Skin epidermis (tissue), 12 donors: ENCODE measurements at regions not wholly inside any gene's neighbourhood (a gene's known extent, or its start where the extent isn't known, plus 50 kb on each side); places are given as distances from the start of the nearest gene placed in this dataset.
"Not testable (repeated sequence)": the region's sequence is repeated elsewhere in the genome, so short reads cannot be mapped to it uniquely, and the experiment has no call there.

Experiments used
- H3K27ac ChIP-seq, 21 experiments: fragments of 200-600 bp; sonication (generic) in 11 of 21; one replicate each; pipeline ENCODE4 v1.5.0; 2020; ENCODE audit warnings: mild to moderate bottlenecking in 3 of 21, inconsistent platforms in 2 of 21, moderate library complexity in 2 of 21
- H3K4me3 ChIP-seq, 7 experiments: fragments of 200-600 bp; sonication (generic) in 2 of 7; one replicate each; pipeline ENCODE4 v1.5.0; 2020; ENCODE audit warnings: inconsistent platforms in 2 of 7, mild to moderate bottlenecking in 2 of 7, moderate library complexity in 1 of 7

DNA sequence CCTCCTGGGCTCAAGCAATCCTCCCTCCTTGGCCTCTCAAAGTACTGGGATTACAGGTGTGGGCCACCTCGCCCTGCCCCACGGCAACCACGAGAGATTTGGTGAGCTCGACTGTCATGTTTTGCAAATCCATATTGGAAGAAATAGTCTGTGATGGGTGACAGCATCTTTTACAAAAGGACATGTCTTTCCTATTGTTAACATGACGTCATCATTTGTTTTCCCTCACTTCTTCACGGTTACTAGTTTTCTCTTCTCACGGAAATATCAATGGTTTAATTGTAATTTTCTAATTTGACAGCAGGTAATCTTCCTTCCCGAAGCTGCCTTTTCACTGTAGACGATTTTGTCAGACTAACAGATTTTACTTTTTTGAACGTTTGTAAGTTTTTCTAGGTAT, 110.8 kb upstream of the GREM2 start:
- Histone ChIP-seq H3K27ac (no peak overlapping the region), H3K4me3 (no peak overlapping the region)

DNA sequence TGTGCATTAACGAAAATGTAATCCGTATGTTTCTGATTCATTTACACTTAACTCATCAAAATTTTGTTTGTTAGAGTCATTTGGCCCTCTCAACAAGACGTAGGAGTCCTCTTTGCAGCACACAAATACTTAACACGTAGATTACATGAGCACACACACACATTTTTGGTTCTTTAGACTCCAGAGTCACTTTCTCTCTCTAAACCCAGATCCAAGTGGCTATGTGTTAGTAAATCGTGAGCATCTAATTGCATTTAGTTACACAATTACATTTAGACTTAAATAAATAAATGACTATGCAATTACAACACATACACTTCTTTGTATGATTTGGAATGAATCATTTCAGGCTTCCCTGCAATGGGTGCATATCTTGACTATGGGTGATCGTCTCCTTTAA, 109.0 kb upstream of the GREM2 start:
- peak overlapping the region in 4 of 21 experiments; percentile 3 to 73 (median 45) for H3K27ac ChIP-seq
- no peak overlapping the region for H3K4me3 ChIP-seq

DNA sequence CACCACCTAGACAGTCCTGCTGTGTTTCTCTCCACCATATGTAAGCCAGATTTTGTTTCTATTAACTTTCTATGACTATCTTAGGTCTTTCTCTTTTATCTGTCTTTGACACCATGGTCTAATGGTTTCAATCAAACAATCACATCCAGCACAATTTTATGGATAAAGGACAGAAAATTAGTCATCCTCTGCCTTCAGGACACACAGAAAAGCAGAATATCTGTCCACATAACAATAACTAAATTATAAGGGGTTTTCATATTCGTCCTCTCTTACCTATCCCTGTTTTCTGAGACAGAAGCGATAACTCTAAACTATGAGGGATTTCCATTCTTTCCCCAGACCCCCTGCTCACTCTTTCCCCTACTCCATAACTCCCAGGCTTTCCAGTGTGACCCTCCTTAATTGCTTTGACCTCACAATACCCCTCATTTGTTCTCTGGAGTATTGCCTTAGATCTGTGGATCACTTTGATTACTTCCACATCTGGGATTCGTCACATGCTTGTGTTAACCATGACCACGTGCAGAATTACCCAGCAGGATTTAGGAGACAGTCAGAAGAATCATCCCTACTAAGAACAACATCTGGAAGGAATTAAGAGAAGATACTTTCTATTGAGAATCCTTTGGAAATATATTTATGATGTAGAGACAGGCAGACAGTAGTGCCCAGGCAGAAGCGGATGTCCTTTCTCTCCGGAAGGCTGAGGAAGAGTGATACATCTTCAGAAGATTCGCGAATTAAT, 108.2 kb upstream of the GREM2 start:
- H3K27ac ChIP-seq, result peak overlapping the region in 5 of 21 experiments; percentile 3 to 73 (median 31)
- H3K4me3 ChIP-seq, result no peak overlapping the region

DNA sequence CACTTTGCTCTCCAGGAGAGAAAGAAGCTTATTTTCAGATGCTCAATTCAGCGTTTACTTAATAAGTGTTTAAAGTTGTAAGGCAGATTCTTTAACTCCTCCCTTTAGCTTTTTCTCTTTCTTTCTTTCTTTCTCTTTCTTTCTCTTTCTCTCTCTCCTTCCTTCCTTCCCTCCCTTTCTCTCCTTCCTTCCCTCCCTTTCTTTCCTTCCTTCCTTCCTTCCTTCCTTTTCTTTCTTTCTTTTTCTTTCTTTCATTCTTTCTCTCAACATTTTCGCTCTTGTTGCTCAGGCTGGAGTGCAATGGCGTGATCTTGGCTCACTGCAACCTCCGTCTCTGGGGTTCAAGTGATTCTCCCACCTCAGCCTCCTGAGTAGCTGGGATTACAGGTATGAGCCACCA, 104.6 kb upstream of the GREM2 start:
- not testable (repeated sequence) for H3K4me3 ChIP-seq, H3K27ac ChIP-seq

DNA sequence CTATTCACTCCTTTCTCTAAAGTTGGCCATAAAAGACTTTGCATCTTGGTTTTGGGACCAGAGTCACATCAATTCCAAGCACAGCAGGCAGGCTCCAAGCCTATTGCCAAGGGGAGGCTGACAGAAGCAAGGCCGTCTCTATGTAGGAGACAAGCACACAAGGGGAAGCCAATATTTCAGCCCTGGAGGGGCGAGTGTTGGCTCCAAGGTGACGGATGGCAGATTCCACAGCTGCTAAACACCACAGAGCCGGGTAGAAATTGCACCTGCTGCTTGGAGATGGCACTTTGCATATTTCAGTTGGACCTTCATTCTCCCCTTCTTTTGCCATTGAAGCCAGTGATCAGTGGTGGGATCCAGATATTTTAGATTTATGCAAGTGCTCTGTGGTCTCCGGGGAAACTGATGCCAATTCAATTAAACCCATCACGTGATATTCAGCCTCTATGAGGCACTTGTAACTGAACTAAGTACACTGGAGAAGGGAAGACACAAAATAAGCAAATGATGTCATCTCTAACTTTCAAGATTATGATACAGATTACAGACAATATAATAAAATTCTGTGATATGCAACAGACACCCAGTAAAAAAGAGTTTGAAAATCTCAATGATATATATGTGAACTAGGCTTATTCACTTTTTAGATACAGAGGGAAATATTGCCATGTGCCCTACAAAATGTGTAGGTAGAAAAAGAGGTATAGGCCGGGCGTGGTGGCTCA, 102.8 kb upstream of the GREM2 start:
- Histone ChIP-seq H3K4me3 (no peak overlapping the region), H3K27ac (no peak overlapping the region)

DNA sequence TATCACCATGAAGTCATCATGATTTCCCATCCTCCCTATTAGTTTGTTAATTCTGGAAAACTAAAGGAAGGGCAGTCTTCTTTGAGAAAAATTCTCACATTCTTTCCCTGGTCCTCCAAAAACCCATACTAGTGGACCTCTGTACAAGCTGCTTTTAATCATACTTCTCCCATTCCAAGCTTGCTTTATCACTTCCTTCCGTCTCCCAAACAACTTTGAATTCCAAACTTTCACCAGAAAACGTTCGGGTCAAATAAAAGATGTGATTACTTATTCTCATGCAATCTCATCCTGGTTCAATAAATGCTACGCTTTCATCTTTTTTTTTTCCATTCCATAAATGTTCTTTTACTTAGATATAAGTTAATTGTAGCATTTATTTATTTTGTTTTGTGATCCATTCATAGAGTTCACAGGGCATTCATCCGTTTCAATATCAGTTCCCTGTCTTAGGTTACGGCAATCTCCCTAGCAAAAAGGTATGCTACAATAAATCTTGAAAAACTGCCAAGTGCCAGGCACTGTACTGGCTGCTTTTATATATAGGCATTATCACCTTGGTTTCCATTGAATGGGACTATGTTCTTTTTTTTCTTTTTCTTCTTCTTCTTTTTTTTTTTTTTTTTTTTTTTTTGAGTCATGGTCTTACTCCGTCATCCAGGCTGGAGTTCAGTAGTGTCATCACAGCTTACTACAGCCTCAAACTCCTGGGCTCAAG, 100.2 kb upstream of the GREM2 start:
- peak overlapping the region in 1 of 21 experiments; percentile 31 for H3K27ac ChIP-seq
- no peak overlapping the region for H3K4me3 ChIP-seq

DNA sequence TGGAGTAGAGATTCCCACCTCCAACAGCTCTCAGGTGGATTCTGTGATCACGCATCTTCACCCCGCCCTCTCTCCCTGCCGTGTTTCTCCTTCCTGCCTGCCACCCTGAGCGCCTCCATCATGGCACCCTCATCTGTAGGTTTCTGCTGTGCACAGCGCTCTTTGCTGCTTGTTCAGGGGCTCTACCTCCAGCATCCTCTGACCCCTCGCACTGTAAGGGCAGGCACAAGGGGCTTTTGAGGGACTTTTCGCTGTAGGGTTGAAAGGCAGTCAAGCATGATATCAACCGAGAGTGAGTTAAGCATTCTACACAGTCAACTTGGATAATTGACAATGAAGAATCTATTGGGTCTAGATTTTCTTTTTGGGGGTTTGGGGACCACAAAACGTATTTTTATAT, 99.1 kb upstream of the GREM2 start:
- Histone ChIP-seq H3K4me3 (no peak overlapping the region), H3K27ac (no peak overlapping the region)

DNA sequence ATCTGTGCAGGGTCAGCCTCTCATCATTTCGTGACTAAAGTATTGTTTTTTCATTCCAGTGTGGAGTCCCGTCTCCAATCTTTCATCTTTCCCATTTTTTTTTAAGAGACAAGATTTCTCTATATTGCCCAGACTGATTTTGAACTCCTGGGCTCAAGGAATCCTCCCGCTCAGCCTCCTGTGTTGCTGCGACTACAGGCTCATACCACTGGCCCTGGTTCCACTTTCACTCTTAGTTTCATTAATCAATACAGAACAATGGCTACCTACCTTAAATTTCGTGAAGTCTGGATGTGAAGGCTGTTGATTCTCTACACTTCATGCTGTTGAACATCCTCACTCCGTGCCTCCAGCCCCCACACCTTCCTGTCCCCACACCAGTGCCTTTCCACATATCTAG, 97.7 kb upstream of the GREM2 start:
- Histone ChIP-seq H3K4me3 (no peak overlapping the region), H3K27ac (no peak overlapping the region)

DNA sequence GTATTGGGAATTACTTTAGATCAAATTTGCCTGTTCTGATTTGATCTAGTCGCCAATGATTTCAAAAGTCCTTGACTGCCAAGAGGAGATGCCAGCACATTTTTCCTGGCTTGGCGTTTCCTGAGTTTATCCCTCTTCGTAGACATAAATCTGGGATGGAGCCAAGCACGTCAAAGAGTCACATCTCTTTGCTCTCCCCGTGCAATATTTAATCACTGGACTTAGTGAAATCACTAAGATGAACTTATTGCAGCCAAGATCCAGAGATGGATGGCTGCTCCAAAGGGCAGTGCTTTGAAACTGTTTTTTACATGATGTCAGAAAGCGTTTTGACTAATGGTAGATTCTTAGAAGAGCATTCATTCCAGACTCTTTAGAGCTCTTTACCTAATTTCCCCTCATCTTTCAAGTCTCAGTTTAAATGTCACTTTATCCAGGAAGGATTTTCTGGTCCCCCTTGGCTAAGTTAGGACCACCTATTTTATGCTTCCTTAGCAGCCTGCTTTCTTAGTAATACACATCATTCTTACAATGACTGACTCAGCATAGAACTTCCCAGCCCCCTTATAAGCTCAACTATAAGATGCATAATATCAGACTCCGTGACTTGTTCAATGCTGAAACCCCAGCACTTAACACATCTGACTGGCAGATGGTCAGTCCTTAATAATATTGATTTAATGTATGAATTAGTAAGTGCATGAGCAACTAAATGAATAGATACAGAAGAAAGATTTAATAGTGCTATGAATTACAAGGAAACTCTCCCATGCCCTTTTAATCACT, 94.4 kb upstream of the GREM2 start:
- Histone ChIP-seq H3K27ac (no peak overlapping the region), H3K4me3 (no peak overlapping the region)

DNA sequence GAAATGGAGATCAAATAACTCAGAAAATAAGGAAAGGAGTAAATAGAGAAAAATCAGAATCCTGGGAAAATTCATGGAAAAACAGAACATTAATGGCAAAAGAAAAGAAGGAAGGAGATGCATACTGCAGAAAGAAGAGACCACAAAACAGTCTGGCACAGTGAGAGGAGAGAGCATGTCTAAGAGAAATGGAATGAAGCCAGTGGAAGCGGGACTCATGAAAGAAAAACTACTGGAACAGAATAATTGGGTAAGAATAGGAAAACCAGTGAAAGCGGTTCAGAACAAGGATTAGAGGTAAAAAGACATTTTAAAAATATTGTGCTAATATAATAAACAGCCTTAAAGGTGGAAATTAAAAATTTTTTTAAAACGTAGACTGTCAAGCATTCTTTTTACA, 93.6 kb upstream of the GREM2 start:
- H3K27ac ChIP-seq, result no peak overlapping the region
- H3K4me3 ChIP-seq, result no peak overlapping the region

DNA sequence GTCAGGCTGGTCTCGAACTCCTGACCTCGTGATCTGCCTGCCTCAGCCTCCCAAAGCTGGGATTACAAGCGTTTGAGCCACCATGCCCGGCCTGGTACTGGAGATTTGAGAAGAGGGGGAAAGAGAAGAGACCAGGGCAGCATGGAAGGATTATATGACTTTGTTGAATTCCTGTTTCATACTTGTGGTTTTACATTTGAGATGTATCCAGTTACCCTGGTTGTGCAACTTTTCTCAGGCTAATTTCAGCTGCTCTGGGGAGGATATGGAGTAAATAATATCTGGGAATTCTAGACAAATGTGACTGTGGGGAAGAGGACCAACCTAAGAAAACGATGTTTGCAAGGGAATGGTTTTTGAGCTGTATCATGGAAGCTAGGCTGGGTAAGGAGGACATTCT, 89.5 kb upstream of the GREM2 start:
- Histone ChIP-seq H3K4me3 (no peak overlapping the region), H3K27ac (peak overlapping the region in 1 of 21 experiments; percentile 20)

DNA sequence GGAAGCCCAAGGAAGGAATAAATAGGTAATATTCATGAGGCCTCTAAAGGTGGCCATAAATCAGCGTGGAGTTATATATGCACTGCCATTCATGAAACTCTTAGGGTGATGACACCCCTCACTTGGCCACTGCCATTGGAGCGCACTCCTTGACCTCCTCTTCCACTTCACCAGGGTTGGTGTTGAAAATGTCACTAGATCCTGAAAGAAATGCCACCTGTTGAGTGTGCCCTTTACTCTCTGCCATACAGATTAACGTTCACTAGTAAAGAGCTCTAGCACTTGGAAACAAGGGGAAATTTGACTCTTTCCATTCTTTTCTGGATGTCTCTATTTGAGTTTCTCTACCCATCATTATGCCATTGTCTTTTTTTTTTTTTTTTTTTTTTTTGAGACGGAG, 83.5 kb upstream of the GREM2 start:
- no peak overlapping the region for H3K27ac ChIP-seq

DNA sequence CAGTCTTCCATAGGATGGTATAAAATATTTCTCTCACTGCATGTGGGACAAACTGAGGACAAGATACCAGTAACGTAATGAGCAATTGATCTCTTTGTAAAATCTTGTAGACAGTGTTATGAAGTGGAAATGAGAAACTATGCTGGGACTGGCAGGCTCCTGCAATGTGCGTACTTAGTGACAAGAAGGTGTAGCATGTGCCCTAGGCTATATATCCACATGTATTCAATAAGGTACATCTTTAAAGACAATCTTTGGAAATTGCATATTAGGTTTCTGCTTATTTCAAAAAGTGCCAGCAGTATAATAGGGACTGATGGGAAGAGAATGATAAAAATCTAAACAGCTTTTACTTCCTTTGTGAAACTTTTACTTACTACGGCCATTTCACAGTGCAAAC, 81.9 kb upstream of the GREM2 start:
- H3K27ac ChIP-seq, result no peak overlapping the region
- H3K4me3 ChIP-seq, result no peak overlapping the region

More for the DNA sequence above, 83.5 kb upstream of the GREM2 start:
- H3K4me3 ChIP-seq, result no peak overlapping the region

DNA sequence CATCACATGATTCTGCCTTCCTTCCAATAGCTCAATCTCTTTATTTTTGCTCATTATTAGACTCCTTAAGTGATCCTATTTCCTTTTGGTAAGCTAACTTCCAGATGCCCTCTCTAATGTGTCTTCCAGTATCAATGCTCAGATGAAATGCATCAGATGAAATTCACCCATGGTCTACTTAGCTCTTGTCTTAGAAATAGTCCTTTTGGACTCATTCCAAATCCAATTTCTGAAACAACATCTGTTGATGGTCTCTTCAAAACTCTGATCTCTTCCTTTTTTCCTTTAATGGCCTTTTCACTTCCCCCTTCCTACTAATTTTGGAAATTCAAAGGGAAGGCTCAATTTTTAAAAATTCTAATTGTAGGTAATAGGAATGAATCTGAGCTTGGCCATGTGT, 81.1 kb upstream of the GREM2 start:
- Histone ChIP-seq H3K4me3 (no peak overlapping the region), H3K27ac (no peak overlapping the region)

DNA sequence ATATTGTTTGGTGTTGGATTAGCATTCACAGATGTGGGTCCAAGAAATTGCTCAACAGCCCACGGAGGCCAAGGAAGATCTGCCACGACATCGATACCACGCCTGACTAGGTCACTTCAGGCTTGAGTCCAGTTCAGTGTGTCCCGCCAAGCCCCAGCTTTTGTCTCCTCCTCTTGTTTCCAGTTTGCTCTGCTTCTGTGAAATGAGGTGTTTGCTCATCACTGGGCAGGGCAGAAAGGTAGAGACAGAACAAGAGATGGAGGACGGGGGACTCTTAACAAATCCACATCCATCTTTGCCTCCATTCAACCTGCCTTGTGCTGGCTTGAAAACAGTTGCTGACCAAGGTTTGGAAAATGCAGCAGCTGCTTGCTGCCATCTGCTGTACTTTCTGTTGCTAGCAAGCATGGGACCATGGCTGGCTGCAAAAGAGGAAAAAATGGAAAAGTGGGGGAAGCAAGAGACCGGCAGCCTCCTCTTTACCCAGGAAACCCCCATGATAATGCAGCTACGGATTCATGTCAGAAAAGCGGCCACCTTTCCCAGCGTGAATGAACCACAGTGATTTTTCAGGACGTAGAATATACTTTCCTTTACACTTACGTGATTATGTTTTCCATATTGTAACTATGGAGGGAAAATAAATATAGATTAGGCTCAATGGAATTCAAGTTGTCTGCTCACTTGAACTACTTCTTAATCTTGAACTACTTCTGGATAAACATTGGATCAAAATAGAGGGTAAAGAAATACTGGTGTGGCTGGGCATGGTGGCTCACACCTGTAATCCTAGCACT, 80.2 kb upstream of the GREM2 start:
- H3K27ac ChIP-seq, result no peak overlapping the region

DNA sequence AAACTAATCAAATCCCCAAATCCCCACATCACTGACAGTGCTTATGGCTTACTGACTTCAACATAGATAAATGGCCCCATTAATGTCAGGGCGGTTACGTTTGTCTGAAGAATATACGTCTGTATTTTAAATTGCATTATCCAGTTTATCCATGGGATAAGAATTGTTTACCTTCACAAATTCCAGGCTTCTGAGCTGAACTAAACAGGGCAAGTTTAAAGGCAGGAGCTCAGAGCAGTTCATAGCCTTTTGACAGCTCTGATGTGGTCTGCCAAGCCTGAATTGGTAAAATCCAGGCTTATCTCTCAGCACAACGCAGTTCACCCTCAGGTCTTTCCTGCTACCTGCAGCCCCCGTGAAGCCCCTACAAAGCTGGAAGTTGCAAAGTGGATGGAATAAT, 79.5 kb upstream of the GREM2 start:
- H3K4me3 ChIP-seq, result no peak overlapping the region
- H3K27ac ChIP-seq, result no peak overlapping the region

More for the DNA sequence above, 80.2 kb upstream of the GREM2 start:
- no peak overlapping the region for H3K4me3 ChIP-seq

DNA sequence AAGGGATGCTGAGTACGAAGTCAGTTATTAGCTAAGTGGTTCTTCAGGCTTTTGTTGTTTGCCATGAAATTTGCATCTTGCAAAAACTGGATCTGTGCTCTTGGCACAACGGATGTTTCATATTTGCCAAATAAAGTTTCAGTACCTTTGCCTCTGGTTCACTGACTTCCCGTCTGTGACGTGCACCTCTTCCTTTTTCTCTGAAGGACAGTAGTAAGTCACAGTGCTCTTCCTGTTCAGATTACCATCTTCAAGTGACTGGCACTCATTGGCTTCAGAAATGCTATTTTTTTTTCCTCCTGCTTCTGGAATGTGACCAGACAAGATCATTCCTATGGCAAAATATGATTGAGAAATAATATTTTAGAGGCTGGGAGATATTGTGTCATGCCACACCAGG, 75.9 kb upstream of the GREM2 start:
- Histone ChIP-seq H3K4me3 (no peak overlapping the region), H3K27ac (no peak overlapping the region)

DNA sequence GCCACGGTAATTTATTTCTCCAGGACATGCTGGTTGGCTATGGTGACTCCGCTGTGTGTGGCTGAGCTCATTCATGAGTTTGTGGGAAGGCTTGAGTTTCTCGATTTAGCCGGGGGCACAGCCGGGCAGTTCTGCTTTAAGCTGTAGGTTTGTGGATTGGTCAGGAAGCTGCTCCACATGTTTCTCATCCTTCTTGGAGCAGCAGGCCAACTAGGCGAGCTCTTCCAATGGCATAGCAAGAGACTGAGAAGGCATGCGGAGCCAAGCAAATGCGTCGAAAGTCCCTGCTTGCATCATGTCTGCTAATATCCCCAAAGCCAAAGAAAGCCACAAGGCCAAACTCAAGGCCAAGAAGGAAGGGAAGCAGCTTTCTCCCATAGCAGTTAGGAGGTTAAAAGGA, 71.6 kb upstream of the GREM2 start:
- peak overlapping the region in 1 of 21 experiments; percentile 26 for H3K27ac ChIP-seq
- H3K4me3 ChIP-seq, result no peak overlapping the region

DNA sequence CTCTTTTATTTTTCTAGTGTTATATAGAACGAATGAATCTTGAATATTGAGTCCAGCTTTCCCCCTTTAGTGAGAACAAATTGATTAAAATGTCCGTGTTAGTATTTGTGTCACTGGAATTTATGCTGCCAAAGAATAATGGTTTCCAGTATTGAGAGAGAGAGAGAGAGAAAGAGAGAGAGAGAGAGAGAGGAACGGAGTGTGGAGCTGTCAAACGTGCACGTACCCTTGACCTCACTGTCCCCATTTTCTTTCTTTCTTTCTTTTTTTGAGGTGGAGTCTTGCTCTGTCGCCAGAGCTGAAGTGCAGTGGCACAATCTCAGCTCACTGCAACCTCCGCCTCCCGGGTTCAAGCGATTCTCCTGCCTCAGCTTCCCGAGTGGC, 70.9 kb upstream of the GREM2 start:
- Histone ChIP-seq H3K4me3 (no peak overlapping the region), H3K27ac (peak overlapping the region in 2 of 21 experiments; percentile 6 to 26)
